Sigmoid colon (tissue), 3 donors: ENCODE measurements at regions not wholly inside any gene's neighbourhood (a gene's known extent, or its start where the extent isn't known, plus 50 kb on each side); places are given as distances from the start of the nearest gene placed in this dataset.

Experiments used
- POLR2A ChIP-seq, 2 donors: fragments of 450-650 bp; IDR thresholded peaks; one replicate each; pipeline ENCODE4 v1.6.1; 2016; ENCODE audit warnings: antibody characterized with exemption in 2 of 2, mild to moderate bottlenecking in 2 of 2, moderate library complexity in 2 of 2
- TF ChIP-seq, protein P1 (sequence below), 4 experiments: fragments of 450-650 bp in 3 of 4; fragments of 200-600 bp in 1 of 4; IDR thresholded peaks; one replicate each; pipeline ENCODE4 v1.5.1; 2016 to 2019; ENCODE audit warnings: antibody characterized with exemption in 4 of 4, mild to moderate bottlenecking in 3 of 4, moderate library complexity in 2 of 4

DNA sequence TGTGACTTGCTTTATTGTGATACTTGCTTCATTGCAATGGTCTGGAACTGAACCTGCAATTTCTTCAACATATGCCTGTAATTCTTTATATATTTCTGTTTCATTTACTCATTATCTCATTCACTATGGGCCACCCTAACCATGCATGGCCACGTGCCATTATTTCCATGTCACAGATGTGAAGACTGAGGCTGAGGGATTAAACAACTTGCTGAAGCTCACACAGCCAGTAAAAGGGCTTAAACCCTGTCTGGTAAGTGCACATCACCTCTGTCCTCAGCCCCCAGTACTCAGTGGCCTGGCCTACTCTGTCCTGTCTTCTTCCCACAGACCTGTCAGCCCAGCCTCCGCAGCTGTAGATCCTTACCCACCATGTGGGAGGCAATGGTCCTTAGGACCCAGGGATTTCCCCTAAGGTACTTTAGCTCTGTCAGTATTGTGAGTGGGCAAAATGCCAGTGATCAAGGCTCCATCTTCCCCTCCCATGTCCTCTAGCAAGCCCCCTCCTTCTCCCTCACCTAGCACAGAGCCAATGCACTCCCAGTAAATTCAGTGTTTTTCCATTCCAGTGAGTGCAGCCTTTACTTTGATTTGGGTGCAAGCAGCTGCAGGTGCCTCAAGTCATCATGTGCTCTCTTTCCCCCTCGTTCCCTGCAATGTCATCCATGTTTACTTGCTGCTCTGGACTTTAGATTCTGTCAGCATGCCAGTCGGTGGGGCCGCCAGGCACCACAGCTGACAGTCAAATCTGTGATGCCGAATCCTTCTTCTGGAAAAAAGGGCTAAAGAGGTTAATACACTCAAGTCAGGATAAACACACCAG lies 228.2 kb upstream of the PROX1 start:
- TF ChIP-seq, protein P1, sequence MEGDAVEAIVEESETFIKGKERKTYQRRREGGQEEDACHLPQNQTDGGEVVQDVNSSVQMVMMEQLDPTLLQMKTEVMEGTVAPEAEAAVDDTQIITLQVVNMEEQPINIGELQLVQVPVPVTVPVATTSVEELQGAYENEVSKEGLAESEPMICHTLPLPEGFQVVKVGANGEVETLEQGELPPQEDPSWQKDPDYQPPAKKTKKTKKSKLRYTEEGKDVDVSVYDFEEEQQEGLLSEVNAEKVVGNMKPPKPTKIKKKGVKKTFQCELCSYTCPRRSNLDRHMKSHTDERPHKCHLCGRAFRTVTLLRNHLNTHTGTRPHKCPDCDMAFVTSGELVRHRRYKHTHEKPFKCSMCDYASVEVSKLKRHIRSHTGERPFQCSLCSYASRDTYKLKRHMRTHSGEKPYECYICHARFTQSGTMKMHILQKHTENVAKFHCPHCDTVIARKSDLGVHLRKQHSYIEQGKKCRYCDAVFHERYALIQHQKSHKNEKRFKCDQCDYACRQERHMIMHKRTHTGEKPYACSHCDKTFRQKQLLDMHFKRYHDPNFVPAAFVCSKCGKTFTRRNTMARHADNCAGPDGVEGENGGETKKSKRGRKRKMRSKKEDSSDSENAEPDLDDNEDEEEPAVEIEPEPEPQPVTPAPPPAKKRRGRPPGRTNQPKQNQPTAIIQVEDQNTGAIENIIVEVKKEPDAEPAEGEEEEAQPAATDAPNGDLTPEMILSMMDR (IDR thresholded peaks at IDR 0.05), result no peak
- TF ChIP-seq POLR2A (IDR thresholded peaks at IDR 0.05), result no peak
